Heart left ventricle (tissue), 16 donors: ENCODE measurements at regions not wholly inside any gene's neighbourhood (a gene's known extent, or its start where the extent isn't known, plus 50 kb on each side); places are given as distances from the start of the nearest gene placed in this dataset.

Experiments used
- ATAC-seq, 4 donors: fragments of 200-7000 bp; cut with Tn5 transposase; one replicate each; pipeline ENCODE4 v1.9.1; 2020 to 2022; ENCODE audit warnings: moderate library complexity in 4 of 4, mild to moderate bottlenecking in 3 of 4, moderate number of reproducible peaks in 1 of 4
- DNase-seq, 5 donors: peaks; one replicate each; pipeline ENCODE4 v3.0.0-alpha.2; 2020
- H3K27ac ChIP-seq, 12 donors: fragments of 200-600 bp; sonication (generic) in 4 of 12; one replicate each; pipeline versions ENCODE4 v1.5.0 to v1.8.0; 2016 to 2022; ENCODE audit warnings: mild to moderate bottlenecking in 2 of 12
- H3K27me3 ChIP-seq, 9 donors: fragments of 200-600 bp; sonication (generic) in 2 of 9; one replicate each; pipeline versions ENCODE4 v1.5.1 to v1.8.0; 2016 to 2022; ENCODE audit warnings: mild to moderate bottlenecking in 3 of 9
- H3K36me3 ChIP-seq, 9 donors: fragments of 200-600 bp; sonication (generic) in 2 of 9; one replicate each; pipeline versions ENCODE4 v1.5.0 to v1.8.0; 2018 to 2022; ENCODE audit warnings: mild to moderate bottlenecking in 2 of 9
- H3K4me1 ChIP-seq, 12 donors: fragments of 200-600 bp; sonication (generic) in 4 of 12; one replicate each; pipeline versions ENCODE4 v1.5.0 to v1.8.0; 2016 to 2022; ENCODE audit warnings: mild to moderate bottlenecking in 3 of 12
- H3K4me3 ChIP-seq, 12 donors: fragments of 200-600 bp; sonication (generic) in 4 of 12; one replicate each; pipeline versions ENCODE4 v1.5.0 to v1.8.0; 2017 to 2022; ENCODE audit warnings: mild to moderate bottlenecking in 9 of 12, moderate library complexity in 4 of 12
- H3K9me3 ChIP-seq, 12 donors: fragments of 200-600 bp; sonication (generic) in 4 of 12; one replicate each; pipeline versions ENCODE4 v1.5.0 to v1.8.0; 2016 to 2022; ENCODE audit warnings: mild to moderate bottlenecking in 1 of 12
- POLR2A ChIP-seq, 2 donors: fragments of 450-650 bp; IDR thresholded peaks; one replicate each; pipeline ENCODE4 v1.6.1; 2017; ENCODE audit warnings: antibody characterized with exemption in 2 of 2, mild to moderate bottlenecking in 2 of 2, moderate library complexity in 2 of 2
- WGBS, 4 donors: extraction: QIAGEN DNeasy Blood & Tissue Kit in 2 of 4; methylation state at CpG; one replicate each; pipeline versions ENCODE4 v1.1.5 to v1.1.7; 2013 to 2018; 5-methylcytosine and 5-hydroxymethylcytosine counted together
- intact Hi-C, 10 donors: fragments of 100-400 bp; cut with DNase I; formaldehyde crosslinking; loops; one replicate each; pipeline versions ENCODE4 v1.11.1 to v1.14.2; 2022
- TF ChIP-seq, protein P1 (sequence below), 12 donors: fragments of 200-600 bp; sonication (generic) in 4 of 12; IDR thresholded peaks; one replicate each; pipeline versions ENCODE4 v1.5.0 to v1.8.0; 2018 to 2022; ENCODE audit warnings: antibody characterized with exemption in 12 of 12, mild to moderate bottlenecking in 5 of 12
- donor health status: ischemic (EF 13 %, LVEDD 7.1; RV severe dilation, severe dysfunction).
- donor health status: healthy with polysubstance abuse.
- donor health status: DM: no; HTN: yes; CAD: no.
- donor health status: DM: no; HTN: no; CAD: no.
- donor health status: ischemic (EF 25% LVEDD 6.9; RV normal size, moderate dysfunction).
- donor health status: ischemic (EF 25% LVEDD 5.7; RV mildly dilated, moderate dysfunction).
- donor health status: healthy.
- donor health status: DM: yes; HTN: yes; CAD: no.
- donor health status: ischemic (EF 35%, LVEDD 5.7; RV mildly dilated, moderate dysfunction).
- donor health status: nonischemic (EF 11% LVEDD 7.7; RV severe dilation, severe dysfunction).
- donor health status: DM: yes; HTN: yes; CAD: no.
- donor health status: PGD.
- donor health status: ischemic (EF 29% LVEDD 5.4; RV normal size, mild dysfunction).
- donor health status: nonischemic (EF 23%, LVEDD 6.1; RV moderate dilation, normal function).

DNA sequence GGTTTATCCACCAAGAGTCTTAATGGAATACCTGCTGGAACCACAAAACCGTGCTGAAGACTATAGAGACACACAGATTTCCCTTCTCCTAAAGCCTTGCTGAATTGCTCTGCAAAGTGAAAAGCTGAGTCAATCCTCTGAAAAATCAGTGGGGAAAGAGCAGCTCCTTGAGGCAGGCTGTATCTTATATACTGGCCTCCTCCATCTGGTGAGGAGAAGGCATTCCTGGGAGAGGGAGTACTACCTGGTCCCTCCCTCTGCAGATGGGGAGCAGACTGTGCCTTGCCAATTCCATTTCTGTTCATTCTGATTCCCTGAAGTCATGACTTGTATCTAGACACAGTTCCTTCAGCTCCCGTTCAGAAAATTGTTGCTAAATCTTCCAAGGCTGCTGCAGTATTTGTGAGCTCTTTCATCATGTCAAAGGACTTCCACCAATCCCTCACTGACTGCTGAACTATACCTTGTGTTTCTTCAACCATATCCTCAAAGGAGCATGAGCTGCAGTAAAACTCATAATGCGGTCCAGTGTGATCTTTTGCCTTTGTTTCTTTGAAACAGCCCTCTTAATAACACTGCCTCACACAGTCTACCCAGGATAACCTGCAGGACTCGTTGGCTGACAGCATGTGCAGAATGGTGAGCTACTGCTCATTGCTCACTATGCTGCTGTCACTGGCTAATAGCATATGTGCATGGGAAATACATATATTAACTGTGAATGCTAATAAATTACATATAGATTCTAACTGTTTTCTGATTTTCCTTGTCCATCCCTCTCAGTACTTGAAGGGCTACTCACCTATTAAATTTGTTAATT lies 84.5 kb downstream of the FOXD1 start:
- Histone ChIP-seq H3K36me3 (no peaks in the 10 kb centered on the region), H3K27me3 (peaks cover 0 to 31% (median 6%) of the 10 kb centered on the region in 9 donors), H3K9me3 (peaks cover 0 to 2% (median 0%) of the 10 kb centered on the region in 12 donors), H3K4me3 (no peak overlapping the region), H3K4me1 (no peaks in the 10 kb centered on the region), H3K27ac (no peak overlapping the region)
- TF ChIP-seq POLR2A (IDR thresholded peaks at IDR 0.05) = no peak
- TF ChIP-seq, protein P1, sequence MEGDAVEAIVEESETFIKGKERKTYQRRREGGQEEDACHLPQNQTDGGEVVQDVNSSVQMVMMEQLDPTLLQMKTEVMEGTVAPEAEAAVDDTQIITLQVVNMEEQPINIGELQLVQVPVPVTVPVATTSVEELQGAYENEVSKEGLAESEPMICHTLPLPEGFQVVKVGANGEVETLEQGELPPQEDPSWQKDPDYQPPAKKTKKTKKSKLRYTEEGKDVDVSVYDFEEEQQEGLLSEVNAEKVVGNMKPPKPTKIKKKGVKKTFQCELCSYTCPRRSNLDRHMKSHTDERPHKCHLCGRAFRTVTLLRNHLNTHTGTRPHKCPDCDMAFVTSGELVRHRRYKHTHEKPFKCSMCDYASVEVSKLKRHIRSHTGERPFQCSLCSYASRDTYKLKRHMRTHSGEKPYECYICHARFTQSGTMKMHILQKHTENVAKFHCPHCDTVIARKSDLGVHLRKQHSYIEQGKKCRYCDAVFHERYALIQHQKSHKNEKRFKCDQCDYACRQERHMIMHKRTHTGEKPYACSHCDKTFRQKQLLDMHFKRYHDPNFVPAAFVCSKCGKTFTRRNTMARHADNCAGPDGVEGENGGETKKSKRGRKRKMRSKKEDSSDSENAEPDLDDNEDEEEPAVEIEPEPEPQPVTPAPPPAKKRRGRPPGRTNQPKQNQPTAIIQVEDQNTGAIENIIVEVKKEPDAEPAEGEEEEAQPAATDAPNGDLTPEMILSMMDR (IDR thresholded peaks at IDR 0.05) = no peak
- 62 to 72% (median 68%) methylated on average over 4 of the region's 4 CpGs for WGBS, 4 donors
- DNase-seq (no peak), ATAC-seq (no peak)
- intact Hi-C loops = no loop called here

DNA sequence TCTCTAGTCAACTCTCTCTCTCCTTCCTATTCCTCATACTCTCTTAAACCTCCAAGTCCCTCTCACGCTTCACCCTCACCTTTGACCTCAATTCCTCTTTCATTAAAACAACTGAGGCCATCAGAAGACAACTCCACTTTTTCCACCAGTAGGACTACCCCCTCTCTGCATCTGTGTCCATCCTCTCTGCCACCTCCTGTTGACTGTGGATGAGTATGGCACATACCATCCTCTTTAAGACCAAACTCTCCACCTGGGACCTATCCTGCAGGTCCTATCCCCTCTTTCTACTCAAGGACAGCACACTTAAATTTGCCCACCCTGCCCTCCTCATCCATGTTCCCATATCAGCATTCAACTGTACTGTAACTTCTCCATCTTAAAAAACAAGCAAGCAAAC lies 89.2 kb downstream of the FOXD1 start:
- 82 to 96% (median 85%) methylated on average over 1 of the region's 1 CpG for WGBS, 4 donors
- DNase-seq (no peak), ATAC-seq (no peak)
- intact Hi-C loops = no loop called here
- no peaks in the 10 kb centered on the region for H3K4me1 ChIP-seq
- H3K27me3 ChIP-seq = peaks cover 0 to 40% (median 19%) of the 10 kb centered on the region in 9 donors
- H3K4me3 ChIP-seq = no peak overlapping the region
- H3K27ac ChIP-seq = no peak overlapping the region
- H3K36me3 ChIP-seq = no peaks in the 10 kb centered on the region
- H3K9me3 ChIP-seq = peaks cover 0 to 2% (median 0%) of the 10 kb centered on the region in 12 donors
- TF ChIP-seq, protein P1 (IDR thresholded peaks at IDR 0.05) = no peak
- TF ChIP-seq POLR2A (IDR thresholded peaks at IDR 0.05) = no peak

DNA sequence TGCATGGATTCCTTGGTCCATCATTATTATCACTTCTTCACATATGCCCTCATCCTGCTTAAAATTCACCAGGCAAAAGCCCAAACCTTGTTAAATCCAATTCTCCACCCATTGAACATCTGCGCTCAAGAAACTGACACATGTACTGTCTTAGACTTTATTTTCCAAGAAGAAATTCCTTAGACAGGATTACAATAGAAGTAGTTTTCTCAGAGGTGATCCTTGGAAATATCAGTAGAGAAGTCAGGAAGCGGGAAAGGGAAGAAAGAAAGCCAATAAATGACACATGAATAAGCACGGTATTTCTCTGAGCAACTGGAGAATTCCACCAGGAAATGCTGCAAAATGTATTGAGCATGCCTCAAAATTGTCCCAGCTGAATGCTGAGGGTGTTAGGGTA lies 90.2 kb downstream of the FOXD1 start:
- peaks cover 0 to 46% (median 22%) of the 10 kb centered on the region in 9 donors for H3K27me3 ChIP-seq
- peaks cover 0 to 2% (median 0%) of the 10 kb centered on the region in 12 donors for H3K9me3 ChIP-seq
- ATAC-seq = no peak
- H3K4me3 ChIP-seq = no peak overlapping the region
- intact Hi-C loops = no loop called here
- 77 to 85% (median 80%) methylated on average over 3 of the region's 3 CpGs for WGBS, 4 donors
- no peak overlapping the region for H3K27ac ChIP-seq
- DNase-seq = no peak
- no peaks in the 10 kb centered on the region for H3K36me3 ChIP-seq
- no peak for TF ChIP-seq POLR2A (IDR thresholded peaks at IDR 0.05)
- no peaks in the 10 kb centered on the region for H3K4me1 ChIP-seq

DNA sequence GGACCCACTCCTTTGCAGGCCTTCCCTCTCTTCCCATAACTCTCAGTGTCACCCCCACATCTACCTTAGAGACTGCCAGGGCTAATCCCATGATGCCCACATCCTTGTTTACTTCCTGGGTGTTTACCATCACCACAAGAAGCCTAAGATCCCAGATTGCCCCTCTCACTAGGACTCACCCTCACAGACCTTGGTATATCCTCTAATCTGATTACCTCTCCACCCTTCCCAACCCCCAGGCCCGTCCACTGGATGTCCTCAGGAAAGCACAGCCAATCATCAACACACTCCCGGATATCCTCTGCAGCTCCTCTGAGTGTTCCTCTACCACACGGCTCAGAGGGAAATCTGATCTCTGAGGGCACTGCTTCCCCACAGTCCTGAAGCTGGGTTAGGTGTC lies 91.0 kb downstream of the FOXD1 start:
- H3K27ac ChIP-seq = no peak overlapping the region
- DNase-seq (no peak), ATAC-seq (no peak)
- intact Hi-C loops = no loop called here
- no peak overlapping the region for H3K4me3 ChIP-seq
- TF ChIP-seq, protein P1 (IDR thresholded peaks at IDR 0.05) = no peak
- TF ChIP-seq POLR2A (IDR thresholded peaks at IDR 0.05) = no peak
- WGBS, 4 donors = 27 to 37% (median 29%) methylated on average over 3 of the region's 3 CpGs
- H3K36me3 ChIP-seq = no peaks in the 10 kb centered on the region
- no peaks in the 10 kb centered on the region for H3K4me1 ChIP-seq
- H3K27me3 ChIP-seq = peaks cover 0 to 43% (median 26%) of the 10 kb centered on the region in 9 donors
- H3K9me3 ChIP-seq = peaks cover 0 to 2% (median 0%) of the 10 kb centered on the region in 12 donors
